DND-41 (cell line): ENCODE measurements at regions not wholly inside any gene's neighbourhood (a gene's known extent, or its start where the extent isn't known, plus 50 kb on each side); places are given as distances from the start of the nearest gene placed in this dataset.

Source experiments
- ATAC-seq: fragments of 200-7000 bp; cut with Tn5 transposase; 3 replicates; pipeline ENCODE4 v1.9.1; 2021; ENCODE audit warnings: low read depth; ENCODE audit not compliant: insufficient read depth
- DNase-seq: peaks from one replicate; pipeline ENCODE4 v3.0.0-alpha.2; 2020
- H2AFZ ChIP-seq: 2 replicates; pipeline ENCODE4 v1.6.0; 2012; ENCODE audit warnings: low read depth, low read length
- H3K27ac ChIP-seq: 2 replicates; pipeline ENCODE4 v1.5.1; 2012; ENCODE audit warnings: low read length, inconsistent platforms
- H3K27me3 ChIP-seq: fragments of 200-600 bp; sonication (generic); 2 replicates; pipeline ENCODE4 v1.6.0; 2012; ENCODE audit warnings: low read length, mild to moderate bottlenecking, inconsistent platforms; ENCODE audit not compliant: insufficient read depth, poor library complexity
- H3K36me3 ChIP-seq: 2 replicates; pipeline ENCODE4 v1.5.1; 2012; ENCODE audit warnings: low read length, inconsistent platforms; ENCODE audit not compliant: insufficient read depth
- H3K4me1 ChIP-seq: 2 replicates; pipeline ENCODE4 v1.5.1; 2012; ENCODE audit warnings: mild to moderate bottlenecking, low read length; ENCODE audit not compliant: insufficient read depth
- H3K4me2 ChIP-seq: 2 replicates; pipeline ENCODE4 v1.6.0; 2012; ENCODE audit warnings: mild to moderate bottlenecking, moderate library complexity, low read length, inconsistent platforms; ENCODE audit not compliant: insufficient read depth
- H3K4me3 ChIP-seq, 2 experiments: fragments of 200-600 bp in 1 of 2; shearing (Covaris generic) in 1 of 2; 2 replicates each; pipeline ENCODE4 v1.5.1; 2012 to 2016; ENCODE audit warnings: inconsistent platforms in 2 of 2, low read length in 2 of 2, mild to moderate bottlenecking in 2 of 2, low read depth in 1 of 2, moderate library complexity in 1 of 2
- H3K79me2 ChIP-seq: 2 replicates; pipeline ENCODE4 v1.6.0; 2012; ENCODE audit warnings: low read length, inconsistent platforms; ENCODE audit not compliant: insufficient read depth
- H3K9ac ChIP-seq: 2 replicates; pipeline ENCODE4 v1.6.0; 2012; ENCODE audit warnings: low read depth, mild to moderate bottlenecking, inconsistent platforms, low read length, moderate library complexity
- H3K9me3 ChIP-seq: 2 replicates; pipeline ENCODE4 v1.5.1; 2012; ENCODE audit warnings: low read length, moderate library complexity, mild to moderate bottlenecking, inconsistent platforms; ENCODE audit not compliant: insufficient read depth, severe bottlenecking
- H4K20me1 ChIP-seq: 2 replicates; pipeline ENCODE4 v1.6.0; 2012; ENCODE audit warnings: low read length; ENCODE audit not compliant: insufficient read depth
- EZH2 ChIP-seq: IDR thresholded peaks from 3 replicates; pipeline ENCODE4 v1.6.1; 2012; ENCODE audit warnings: borderline replicate concordance, low read depth, mild to moderate bottlenecking, moderate library complexity, low read length, inconsistent platforms; ENCODE audit not compliant: severe bottlenecking
- TF ChIP-seq, protein P1 (sequence below): IDR thresholded peaks from 2 replicates; pipeline ENCODE4 v1.5.1; 2012; ENCODE audit warnings: borderline replicate concordance, low read length, moderate library complexity, mild to moderate bottlenecking; ENCODE audit not compliant: poor library complexity, severe bottlenecking; ENCODE audit errors: extremely low read depth

DNA sequence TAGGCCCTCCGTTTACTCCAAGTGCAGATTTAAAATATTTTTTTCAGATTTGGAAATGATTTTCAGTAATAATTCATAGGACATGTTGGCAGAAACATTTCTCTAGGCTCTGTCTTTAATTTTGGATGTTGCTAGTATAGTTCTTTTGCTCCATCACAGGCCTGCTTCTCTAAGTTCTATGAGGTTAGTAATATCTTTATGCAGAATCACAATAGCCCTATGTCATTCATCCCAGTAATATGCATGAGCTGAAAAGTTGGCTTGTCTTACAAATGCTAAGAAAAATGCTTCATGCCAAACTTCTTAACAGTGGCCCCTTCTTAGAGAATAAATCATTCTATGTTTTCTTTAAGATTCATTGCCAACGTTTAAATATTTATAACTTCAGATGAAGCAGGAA is 148.3 kb upstream of the TLL1 start:
- no peak for ATAC-seq
- no peaks in the 10 kb centered on the region for H3K9me3 ChIP-seq
- H4K20me1 ChIP-seq, result no peaks in the 10 kb centered on the region
- no peak overlapping the region for H3K9ac ChIP-seq
- H3K4me1 ChIP-seq, result no peaks in the 10 kb centered on the region
- H3K27ac ChIP-seq, result no peak overlapping the region
- H3K4me3 ChIP-seq, result no peak overlapping the region
- no peak overlapping the region for H2AFZ ChIP-seq
- H3K79me2 ChIP-seq, result no peaks in the 10 kb centered on the region
- no peak overlapping the region for H3K4me2 ChIP-seq
- TF ChIP-seq, protein P1, sequence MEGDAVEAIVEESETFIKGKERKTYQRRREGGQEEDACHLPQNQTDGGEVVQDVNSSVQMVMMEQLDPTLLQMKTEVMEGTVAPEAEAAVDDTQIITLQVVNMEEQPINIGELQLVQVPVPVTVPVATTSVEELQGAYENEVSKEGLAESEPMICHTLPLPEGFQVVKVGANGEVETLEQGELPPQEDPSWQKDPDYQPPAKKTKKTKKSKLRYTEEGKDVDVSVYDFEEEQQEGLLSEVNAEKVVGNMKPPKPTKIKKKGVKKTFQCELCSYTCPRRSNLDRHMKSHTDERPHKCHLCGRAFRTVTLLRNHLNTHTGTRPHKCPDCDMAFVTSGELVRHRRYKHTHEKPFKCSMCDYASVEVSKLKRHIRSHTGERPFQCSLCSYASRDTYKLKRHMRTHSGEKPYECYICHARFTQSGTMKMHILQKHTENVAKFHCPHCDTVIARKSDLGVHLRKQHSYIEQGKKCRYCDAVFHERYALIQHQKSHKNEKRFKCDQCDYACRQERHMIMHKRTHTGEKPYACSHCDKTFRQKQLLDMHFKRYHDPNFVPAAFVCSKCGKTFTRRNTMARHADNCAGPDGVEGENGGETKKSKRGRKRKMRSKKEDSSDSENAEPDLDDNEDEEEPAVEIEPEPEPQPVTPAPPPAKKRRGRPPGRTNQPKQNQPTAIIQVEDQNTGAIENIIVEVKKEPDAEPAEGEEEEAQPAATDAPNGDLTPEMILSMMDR, result no peak
- no peak for TF ChIP-seq EZH2
- H3K36me3 ChIP-seq, result no peaks in the 10 kb centered on the region
- H3K27me3 ChIP-seq, result no peaks in the 10 kb centered on the region
- no peak for DNase-seq

DNA sequence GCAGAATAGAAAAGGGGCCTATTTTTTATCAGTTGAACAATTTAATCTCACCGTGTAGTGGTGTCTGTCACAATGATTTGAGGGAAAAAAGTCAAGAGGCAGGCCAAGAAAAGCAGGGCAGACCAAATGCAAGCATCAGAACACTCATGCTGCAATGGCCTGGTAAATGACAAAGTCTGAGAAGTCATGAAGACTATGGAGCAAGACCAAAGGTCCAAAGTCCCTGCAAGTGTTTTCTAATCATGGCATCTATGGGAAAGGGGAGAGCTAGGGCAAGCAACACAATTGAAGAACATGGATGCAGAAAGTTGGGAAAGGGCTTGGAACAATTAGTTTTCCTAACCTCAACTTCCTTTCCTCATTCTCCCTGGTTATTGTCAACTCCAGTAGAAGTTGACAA is 147.7 kb upstream of the TLL1 start:
- no peaks in the 10 kb centered on the region for H3K36me3 ChIP-seq

DNA sequence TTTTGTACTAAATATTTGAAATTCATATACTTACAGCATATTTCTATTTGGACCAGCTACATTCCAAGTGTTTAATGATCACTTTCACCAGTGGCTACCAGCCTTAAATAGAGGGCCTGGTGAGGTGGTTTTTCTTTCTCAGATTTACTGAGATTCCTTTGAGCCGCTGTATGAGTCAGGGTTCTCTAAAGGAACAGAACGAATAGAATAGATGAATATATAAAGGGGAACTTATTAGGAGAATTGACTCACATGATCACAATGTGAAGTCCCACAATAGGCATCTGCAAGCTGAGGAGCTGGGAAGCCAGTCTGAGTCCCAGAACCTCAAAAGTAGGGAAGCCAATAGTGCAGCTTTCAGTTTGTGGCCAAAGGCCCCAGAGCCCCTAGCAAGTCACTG is 146.2 kb upstream of the TLL1 start:
- ATAC-seq (no peak), DNase-seq (no peak)
- no peak for TF ChIP-seq EZH2
- TF ChIP-seq, protein P1, result no peak
- H2AFZ ChIP-seq, result no peak overlapping the region
- H3K9ac ChIP-seq, result no peak overlapping the region
- H3K27ac ChIP-seq, result no peak overlapping the region
- no peaks in the 10 kb centered on the region for H3K27me3 ChIP-seq
- H3K4me2 ChIP-seq, result no peak overlapping the region
- H3K4me3 ChIP-seq, result no peak overlapping the region
- H3K36me3 ChIP-seq, result no peaks in the 10 kb centered on the region
- H3K9me3 ChIP-seq, result no peaks in the 10 kb centered on the region
- no peaks in the 10 kb centered on the region for H3K79me2 ChIP-seq
- H3K4me1 ChIP-seq, result no peaks in the 10 kb centered on the region
- no peaks in the 10 kb centered on the region for H4K20me1 ChIP-seq

More for the DNA sequence above, 147.7 kb upstream of the TLL1 start:
- ATAC-seq (no peak), DNase-seq (no peak)
- no peak overlapping the region for H3K4me2 ChIP-seq
- no peak overlapping the region for H3K9ac ChIP-seq
- no peak for TF ChIP-seq EZH2
- TF ChIP-seq, protein P1, result no peak
- no peaks in the 10 kb centered on the region for H4K20me1 ChIP-seq
- no peak overlapping the region for H3K4me3 ChIP-seq
- H3K4me1 ChIP-seq, result no peaks in the 10 kb centered on the region
- H3K27me3 ChIP-seq, result no peaks in the 10 kb centered on the region
- H3K9me3 ChIP-seq, result no peaks in the 10 kb centered on the region
- H3K27ac ChIP-seq, result no peak overlapping the region
- H2AFZ ChIP-seq, result no peak overlapping the region
- no peaks in the 10 kb centered on the region for H3K79me2 ChIP-seq

DNA sequence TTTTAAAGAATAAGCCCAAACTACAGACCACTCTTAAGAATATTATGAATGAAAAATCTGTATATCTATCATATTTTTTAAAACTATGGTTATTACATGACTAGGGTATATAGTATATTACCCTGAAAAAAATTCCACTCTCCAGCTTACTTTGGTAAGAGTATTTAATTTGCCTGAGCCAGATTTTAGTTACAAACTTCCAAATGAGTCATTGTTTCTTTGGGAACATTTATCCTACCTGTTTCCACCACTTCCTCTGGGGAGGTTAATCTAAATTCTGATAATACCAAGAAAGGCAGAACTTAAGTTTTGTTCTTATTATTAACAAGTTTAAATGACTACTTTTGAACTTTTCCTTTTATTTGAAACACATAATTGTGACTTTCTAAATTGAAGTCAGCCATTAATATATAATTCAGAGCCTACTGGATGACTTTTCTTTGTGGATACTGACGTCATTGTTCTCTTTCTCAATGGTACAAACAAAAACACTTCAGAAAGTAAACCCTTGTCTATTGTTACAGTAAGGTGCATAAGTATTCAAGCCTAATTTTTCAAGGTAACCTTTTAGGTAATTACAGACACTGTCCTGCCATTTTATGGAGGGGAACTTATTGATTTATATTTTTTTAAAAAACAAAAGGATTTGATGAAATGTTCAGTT is 135.6 kb upstream of the TLL1 start:
- H3K27ac ChIP-seq, result no peak overlapping the region

More for the DNA sequence above, 135.6 kb upstream of the TLL1 start:
- H3K4me1 ChIP-seq, result no peaks in the 10 kb centered on the region
- H3K4me3 ChIP-seq, result no peak overlapping the region
- no peak for ATAC-seq
- H4K20me1 ChIP-seq, result no peaks in the 10 kb centered on the region
- H3K79me2 ChIP-seq, result no peaks in the 10 kb centered on the region
- no peaks in the 10 kb centered on the region for H3K36me3 ChIP-seq
- no peak for DNase-seq
- no peak overlapping the region for H2AFZ ChIP-seq
- no peak overlapping the region for H3K9ac ChIP-seq
- no peaks in the 10 kb centered on the region for H3K9me3 ChIP-seq
- H3K27me3 ChIP-seq, result no peaks in the 10 kb centered on the region
- TF ChIP-seq, protein P1, result no peak
- no peak for TF ChIP-seq EZH2
- no peak overlapping the region for H3K4me2 ChIP-seq
